Jurkat, Clone E6-1 (cell line): ENCODE measurements at regions not wholly inside any gene's neighbourhood (a gene's known extent, or its start where the extent isn't known, plus 50 kb on each side); places are given as distances from the start of the nearest gene placed in this dataset.

Source experiments
- DNase-seq: peaks from one replicate; pipeline ENCODE4 v3.0.0-alpha.2; 2011; ENCODE audit warnings: low read depth, low spot score
- H3K4me3 ChIP-seq: 2 replicates; pipeline ENCODE4 v1.5.1; 2011; ENCODE audit warnings: mild to moderate bottlenecking, low read length, control low read depth, moderate library complexity

GRCh38 chr18:2368102-2368501 lies 203.2 kb downstream of the METTL4 start:
- DNase-seq, result no peak
- no peak overlapping the region for H3K4me3 ChIP-seq

- no peak overlapping the region for H3K4me3 ChIP-seq
- no peak for DNase-seq
Measured at GRCh38 chr18:2376707-2377106, 194.6 kb downstream of the METTL4 start.

DNA sequence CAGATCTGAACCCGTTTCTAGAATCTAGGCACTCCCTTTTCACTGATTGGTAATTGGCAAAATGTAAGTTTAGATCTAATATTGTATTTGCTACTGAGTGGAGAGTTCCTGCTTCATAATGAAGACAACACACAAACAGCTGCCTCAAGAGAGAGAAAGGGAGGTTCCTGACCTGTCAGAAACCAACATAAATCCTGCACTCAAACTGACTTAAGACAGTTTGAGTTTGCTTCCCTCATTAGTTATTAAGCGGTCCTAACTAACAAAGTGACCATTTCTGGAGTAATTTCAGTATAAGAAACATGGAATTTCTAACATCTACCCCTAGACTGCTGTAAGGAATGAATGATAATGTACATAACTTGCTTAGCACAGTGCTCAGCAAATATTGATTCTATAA lies 191.2 kb downstream of the METTL4 start:
- DNase-seq, result no peak
- H3K4me3 ChIP-seq, result no peak overlapping the region

DNA sequence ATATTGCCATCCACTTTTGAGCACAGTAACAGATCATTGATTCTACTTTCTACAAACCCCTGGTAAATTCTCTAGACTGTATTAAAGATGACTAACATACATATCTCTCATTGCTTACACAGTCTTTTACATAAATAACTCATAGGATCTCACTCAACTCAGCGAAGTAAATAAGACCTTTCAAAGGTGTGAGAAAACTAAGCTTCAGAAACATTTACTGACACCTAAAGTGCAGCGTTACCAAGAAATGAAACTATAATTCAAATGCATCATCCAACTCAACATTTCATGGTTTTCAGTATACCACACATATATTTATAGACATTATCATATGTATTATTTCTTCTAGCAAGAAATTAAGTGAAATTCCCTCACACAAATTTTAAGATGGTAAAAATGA lies 189.8 kb downstream of the METTL4 start:
- DNase-seq, result no peak

DNA sequence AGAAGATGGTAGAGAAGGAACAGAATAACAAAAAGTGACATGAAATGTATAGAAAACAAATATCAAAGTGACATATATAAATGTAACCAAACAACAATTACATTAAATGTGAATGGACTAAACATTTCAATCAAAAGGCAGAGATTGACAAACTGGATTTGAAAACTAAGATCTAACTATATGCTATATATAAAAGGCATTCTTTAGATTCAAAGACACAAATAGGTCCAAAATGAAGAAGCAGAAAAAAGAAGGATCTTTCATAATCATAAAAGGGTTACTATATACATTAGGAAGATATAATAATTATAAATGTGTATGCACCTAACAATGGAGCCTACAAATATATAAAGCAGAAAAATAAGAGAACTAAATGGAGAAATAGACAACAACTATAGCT lies 183.7 kb downstream of the METTL4 start:
- no peak for DNase-seq
- no peak overlapping the region for H3K4me3 ChIP-seq

More for the DNA sequence above, 189.8 kb downstream of the METTL4 start:
- H3K4me3 ChIP-seq, result no peak overlapping the region

GRCh38 chr18:2390158-2390557 lies 181.1 kb downstream of the METTL4 start:
- H3K4me3 ChIP-seq, result no peak overlapping the region
- no peak for DNase-seq

- no peak overlapping the region for H3K4me3 ChIP-seq
Measured at GRCh38 chr18:2391470-2391869, 179.8 kb downstream of the METTL4 start.

GRCh38 chr18:2392446-2392845 lies 178.9 kb downstream of the METTL4 start:
- no peak for DNase-seq
- H3K4me3 ChIP-seq, result no peak overlapping the region

More at GRCh38 chr18:2391470-2391869, 179.8 kb downstream of the METTL4 start:
- DNase-seq, result no peak

DNA sequence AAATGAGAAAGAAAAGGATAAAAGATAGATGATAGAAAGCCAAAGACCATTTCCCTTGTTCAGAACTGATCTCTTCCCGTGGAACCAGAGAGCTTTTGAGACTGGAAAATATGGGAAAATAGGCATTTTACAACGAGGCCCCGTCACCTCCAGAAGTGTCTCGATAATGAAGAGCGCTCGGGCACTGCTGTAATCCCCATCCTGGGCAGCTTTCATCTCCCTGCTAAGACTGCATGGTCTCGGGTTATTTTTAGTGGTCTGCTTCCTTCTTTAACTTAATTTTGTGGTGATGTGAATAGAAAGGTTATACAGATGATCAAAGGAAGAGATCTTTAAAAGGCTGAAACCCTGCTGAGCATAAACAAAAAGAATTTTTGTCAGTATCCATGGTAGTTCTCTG lies 176.6 kb downstream of the METTL4 start:
- no peak overlapping the region for H3K4me3 ChIP-seq
- DNase-seq, result no peak

DNA sequence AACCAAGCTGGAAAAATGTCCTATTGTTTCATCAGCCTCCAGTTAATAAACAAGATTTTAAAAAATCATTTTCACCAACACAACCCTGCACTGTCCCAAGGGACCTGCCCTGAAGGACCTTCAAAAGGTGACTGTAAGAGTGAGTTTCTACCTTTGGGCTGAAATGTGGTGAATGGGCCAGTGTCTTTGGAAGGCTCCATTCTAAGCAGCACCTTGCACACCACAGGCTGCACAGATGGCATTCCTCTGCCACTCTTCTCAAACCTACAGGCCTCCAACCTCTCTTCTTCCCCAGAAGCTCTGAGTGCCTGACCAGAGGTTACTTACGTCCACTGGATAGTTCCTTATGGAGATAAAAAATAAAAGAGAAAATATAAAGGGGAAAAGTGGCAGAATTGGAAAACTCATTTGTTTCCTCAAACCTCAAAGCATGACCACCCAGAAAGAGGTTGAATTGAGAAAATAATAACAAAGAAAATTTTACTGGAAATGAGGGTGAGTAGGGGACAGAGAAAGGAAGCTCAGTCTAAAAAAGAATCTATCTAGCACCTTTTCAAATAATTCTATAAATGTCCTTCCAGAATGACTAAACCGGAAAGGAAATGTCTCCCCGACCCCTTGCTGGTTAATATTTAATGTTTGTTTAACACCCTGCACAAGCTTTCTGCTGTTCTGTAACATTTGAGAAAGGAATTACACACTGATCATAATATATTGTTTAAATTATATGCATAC lies 175.7 kb downstream of the METTL4 start:
- DNase-seq, result no peak
- no peak overlapping the region for H3K4me3 ChIP-seq

DNA sequence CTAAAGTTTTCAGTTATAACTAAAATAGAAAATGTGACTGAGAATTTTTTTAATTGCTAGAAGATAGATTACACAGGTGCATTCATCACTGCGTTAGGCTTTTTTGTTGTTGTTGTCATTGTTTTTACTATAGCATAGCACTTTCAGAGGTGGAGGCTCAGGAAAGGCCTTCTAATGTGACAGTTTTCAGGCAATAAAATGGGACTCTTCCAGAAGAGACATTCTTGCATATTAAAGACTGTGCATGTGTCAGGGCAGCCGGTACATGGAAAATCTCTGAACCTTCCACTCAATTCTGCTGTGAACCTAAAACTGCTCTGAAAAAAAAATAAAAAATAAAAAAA lies 175.2 kb downstream of the METTL4 start:
- H3K4me3 ChIP-seq, result no peak overlapping the region
- no peak for DNase-seq

DNA sequence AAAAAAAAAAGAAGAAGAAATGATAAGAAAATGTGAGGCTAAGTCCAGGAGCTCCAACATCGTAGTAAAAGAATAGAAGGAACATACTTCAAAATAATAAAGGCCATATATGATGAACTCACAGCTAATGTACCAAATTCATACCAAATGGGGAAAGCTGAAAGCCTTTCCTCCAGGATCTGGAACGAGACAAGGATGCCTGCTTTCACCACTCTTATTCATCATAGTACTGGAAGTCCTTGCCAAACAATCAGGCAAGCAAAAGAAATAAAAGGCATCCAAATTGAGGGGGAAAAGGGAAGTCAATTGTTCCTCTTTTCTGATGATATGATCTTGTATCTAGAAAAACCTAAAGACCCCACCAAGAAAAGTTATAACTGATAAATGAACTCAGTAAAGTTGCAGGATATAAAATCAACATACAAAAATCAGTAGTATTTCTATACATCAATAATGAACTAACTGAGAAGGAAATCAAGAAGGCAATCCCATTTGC lies 170.6 kb downstream of the METTL4 start:
- DNase-seq, result no peak
- H3K4me3 ChIP-seq, result no peak overlapping the region

- H3K4me3 ChIP-seq, result no peak overlapping the region
- DNase-seq, result no peak
Measured at GRCh38 chr18:2402084-2402483, 169.2 kb downstream of the METTL4 start.

- no peak overlapping the region for H3K4me3 ChIP-seq
- no peak for DNase-seq
Measured at GRCh38 chr18:2406544-2406943, 164.8 kb downstream of the METTL4 start.

DNA sequence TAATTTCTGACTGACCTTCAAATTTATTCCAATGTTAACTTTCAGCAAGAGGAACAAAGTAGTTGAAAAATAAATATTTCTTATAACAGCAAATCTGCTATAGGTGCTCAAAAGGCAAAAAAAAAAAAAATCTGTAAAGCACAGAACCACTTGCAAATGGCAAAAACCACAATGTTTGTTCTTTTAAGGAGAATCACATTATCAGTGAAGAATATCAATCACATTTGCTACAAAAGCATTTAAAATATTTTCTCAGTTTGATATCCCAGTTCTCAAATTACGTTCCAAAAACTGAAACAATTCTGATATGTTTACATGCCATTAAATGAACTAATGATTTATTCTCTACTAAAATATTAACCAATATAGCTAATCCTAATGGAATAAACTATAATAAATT lies 163.3 kb downstream of the METTL4 start:
- H3K4me3 ChIP-seq, result no peak overlapping the region
- DNase-seq, result no peak

DNA sequence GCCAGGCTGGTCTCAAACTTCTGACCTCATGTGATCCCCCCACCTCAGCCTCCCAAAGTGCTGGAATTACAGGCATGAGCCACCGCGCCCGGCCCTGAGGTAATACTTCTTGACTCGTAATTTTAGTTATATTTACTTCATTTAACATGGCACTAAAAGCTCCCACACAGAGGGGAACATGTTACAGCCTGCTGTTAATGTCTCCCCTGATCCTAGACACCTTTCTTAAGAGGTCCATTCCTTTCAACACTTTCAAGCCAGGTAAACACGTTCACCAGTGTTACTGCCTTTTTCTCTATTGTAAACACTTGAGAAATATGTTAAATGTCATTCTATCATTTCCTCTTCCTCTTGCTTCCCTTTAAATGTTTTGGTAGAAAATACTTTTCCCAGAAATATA lies 161.4 kb downstream of the METTL4 start:
- no peak overlapping the region for H3K4me3 ChIP-seq
- no peak for DNase-seq

DNA sequence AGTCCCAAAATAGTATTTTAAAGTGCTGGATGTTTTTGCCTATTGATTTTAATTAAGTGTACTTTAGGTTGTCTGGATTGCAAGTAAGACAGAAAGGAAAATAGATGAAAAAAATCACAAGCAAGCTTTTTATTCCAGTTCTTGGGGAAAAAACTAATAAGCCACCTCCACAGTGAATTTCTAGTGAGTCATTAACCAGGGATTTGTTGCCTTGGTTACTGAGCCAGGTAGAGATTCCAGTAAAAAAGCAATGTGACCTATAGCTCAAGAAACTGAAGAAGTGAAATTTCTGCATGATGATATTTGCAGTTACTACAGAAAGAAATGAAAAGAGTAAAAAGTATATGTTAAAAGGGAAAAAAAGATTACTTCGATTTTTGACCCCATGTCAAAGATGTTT lies 160.6 kb downstream of the METTL4 start:
- no peak overlapping the region for H3K4me3 ChIP-seq
- no peak for DNase-seq

DNA sequence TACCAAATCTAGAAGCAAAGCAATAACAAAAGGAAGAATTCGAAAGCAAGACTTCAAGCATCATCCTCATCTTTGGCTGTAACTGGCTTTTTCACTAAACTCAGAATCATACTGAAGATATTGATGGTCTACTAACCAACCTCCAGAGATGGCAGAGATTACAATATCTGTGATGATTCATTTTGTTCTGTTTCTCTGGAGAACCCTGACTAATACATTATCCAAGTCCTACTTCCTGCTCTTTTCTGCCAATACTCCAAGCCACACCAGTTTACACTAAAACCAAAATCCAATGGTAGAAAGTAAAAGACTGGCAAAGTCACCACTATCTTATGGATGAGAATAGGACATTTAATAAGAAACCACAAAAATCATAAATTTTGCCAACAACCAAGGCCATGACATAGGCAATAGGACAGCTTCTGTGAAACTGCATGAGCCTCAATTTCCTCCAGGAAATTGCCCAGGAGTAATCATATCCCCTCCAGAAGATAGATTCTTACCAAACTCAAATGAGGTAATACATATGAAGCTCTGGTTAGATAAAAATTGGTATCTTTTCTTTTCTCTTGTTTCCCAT lies 159.8 kb downstream of the METTL4 start:
- DNase-seq, result no peak
- H3K4me3 ChIP-seq, result no peak overlapping the region

DNA sequence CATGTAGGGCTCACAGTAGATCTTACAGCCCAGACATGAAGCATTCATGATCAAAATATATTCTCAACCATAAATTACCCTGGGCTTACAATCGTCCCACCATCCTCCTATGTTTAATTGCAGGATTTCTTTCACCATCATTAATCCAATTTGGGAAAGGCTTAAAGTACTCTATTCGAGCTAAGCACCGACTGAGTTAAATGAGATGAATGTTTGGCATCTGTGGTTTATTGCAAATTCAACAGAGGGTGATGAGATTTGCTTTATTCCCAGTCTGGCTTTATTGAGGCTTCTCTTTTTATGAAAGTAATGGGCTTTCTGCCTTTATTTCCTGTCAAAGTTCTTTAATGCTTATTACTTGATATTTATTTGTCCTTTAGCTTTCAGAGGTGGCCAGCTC lies 159.0 kb downstream of the METTL4 start:
- no peak for DNase-seq
- no peak overlapping the region for H3K4me3 ChIP-seq

DNA sequence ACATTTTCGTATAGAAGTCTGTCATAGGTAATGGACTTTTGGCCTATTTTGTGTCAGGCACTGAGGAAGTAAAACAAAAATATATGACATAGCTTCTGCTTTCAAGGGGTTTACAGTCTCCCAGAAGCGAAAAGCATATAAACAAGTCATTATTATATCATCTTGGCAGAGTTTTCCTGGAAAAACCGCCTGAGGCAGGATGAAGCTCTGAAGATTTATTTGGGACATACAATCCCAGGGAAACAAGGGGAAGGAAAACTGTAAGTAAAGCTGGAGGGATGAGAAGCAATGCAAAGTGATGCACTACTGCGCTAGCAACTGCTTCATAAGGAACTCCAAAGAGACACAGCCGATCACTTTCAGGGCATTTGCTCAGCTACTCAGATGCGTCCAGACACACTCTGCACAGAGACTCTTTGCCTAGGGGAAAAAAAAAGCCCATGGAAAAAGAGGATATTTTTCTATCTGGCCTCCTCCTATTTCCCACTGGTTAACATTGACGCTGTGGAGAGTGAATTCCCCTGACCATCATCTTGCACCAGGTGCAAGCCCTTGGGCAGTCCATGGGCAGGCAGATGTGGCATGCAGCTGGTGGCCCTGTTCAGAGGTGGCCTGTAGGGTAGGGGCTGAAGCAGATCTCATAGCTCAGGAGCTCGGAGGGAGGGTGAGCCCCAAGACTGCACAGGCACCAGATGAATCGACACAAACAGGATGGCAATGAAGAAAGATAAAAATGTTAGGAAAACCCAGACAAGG lies 158.1 kb downstream of the METTL4 start:
- H3K4me3 ChIP-seq, result no peak overlapping the region
- no peak for DNase-seq
